OCI-LY7 (cell line): ENCODE measurements at regions not wholly inside any gene's neighbourhood (a gene's known extent, or its start where the extent isn't known, plus 50 kb on each side); places are given as distances from the start of the nearest gene placed in this dataset.

Experiments
- CTCF ChIP-seq: fragments of 200-600 bp; sonication (generic); conservative IDR thresholded peaks from 2 replicates; pipeline ENCODE4 v1.5.1; 2014; ENCODE audit warnings: mild to moderate bottlenecking, antibody characterized with exemption, low read length, moderate library complexity, mixed read lengths
- EZH2phosphoT487 ChIP-seq: fragments of 200-600 bp; sonication (generic); IDR thresholded peaks from 2 replicates; pipeline ENCODE4 v1.6.1; 2018; ENCODE audit warnings: low read depth, borderline replicate concordance, mild to moderate bottlenecking, mixed run types, antibody characterized with exemption, low read length, moderate library complexity, mixed read lengths

DNA sequence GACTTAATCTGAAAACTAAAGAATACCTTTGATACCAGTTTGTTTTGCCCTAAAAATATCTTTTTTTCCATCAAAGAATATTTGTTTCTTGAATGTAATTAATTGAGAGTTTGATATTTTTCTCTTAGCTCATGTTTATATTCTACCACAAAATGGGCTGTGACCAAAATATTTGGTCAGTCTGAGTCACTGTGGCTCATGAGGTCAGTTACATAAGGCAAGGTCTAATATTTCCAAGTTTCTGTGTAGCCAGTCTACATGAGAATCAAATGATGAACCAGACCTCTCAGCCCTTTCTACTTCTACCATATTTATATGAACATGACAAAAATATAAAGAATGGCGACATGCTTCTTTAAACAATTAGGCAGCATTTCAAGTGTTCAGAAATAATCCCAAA, 83.0 kb upstream of the IVNS1ABP start:
- TF ChIP-seq CTCF (no peak), EZH2phosphoT487 (no peak)
